HG02973 (cell line): ENCODE measurements at regions not wholly inside any gene's neighbourhood (a gene's known extent, or its start where the extent isn't known, plus 50 kb on each side); places are given as distances from the start of the nearest gene placed in this dataset.

Experiments
- ATAC-seq: cut with Tn5 transposase; IDR thresholded peaks from one replicate; pipeline ENCODE4 v1.9.1; 2021; ENCODE audit warnings: moderate library complexity; ENCODE audit not compliant: unreplicated experiment

- no peak for ATAC-seq
These were observed 268.0 kb downstream of the ZEB1 start for GRCh38 chr10:31586723-31587638.

GRCh38 chr10:31584876-31585275, 265.9 kb downstream of the ZEB1 start:
- no peak for ATAC-seq

- ATAC-seq, result no peak
These were observed 265.1 kb downstream of the ZEB1 start for GRCh38 chr10:31584098-31584631.

- ATAC-seq, result no peak
These were observed 264.3 kb downstream of the ZEB1 start for GRCh38 chr10:31583293-31583692.

GRCh38 chr10:31582365-31583052, 263.5 kb downstream of the ZEB1 start:
- ATAC-seq, result no peak

- ATAC-seq, result peak; percentile 85
These were observed 262.8 kb downstream of the ZEB1 start for GRCh38 chr10:31581741-31582323.

GRCh38 chr10:31580646-31581045, 261.6 kb downstream of the ZEB1 start:
- no peak for ATAC-seq
